Hepatocyte (in vitro differentiated cells): ENCODE measurements at regions not wholly inside any gene's neighbourhood (a gene's known extent, or its start where the extent isn't known, plus 50 kb on each side); places are given as distances from the start of the nearest gene placed in this dataset.

Source experiments
- DNase-seq: peaks from one replicate; pipeline ENCODE4 v3.0.0-alpha.2; 2016; ENCODE audit warnings: low spot score
- H2AFZ ChIP-seq: fragments of 200-600 bp; sonication (generic); 2 replicates; pipeline ENCODE4 v1.6.0; 2016; ENCODE audit warnings: antibody characterized with exemption, mild to moderate bottlenecking
- H3K27ac ChIP-seq: fragments of 200-600 bp; sonication (generic); 2 replicates; pipeline ENCODE4 v1.5.1; 2016; ENCODE audit warnings: mild to moderate bottlenecking
- H3K27me3 ChIP-seq: fragments of 200-600 bp; sonication (generic); 2 replicates; pipeline ENCODE4 v1.6.1; 2016
- H3K36me3 ChIP-seq: fragments of 200-600 bp; sonication (generic); replicated peaks from 2 replicates; pipeline ENCODE4 v1.5.1; 2016; ENCODE audit warnings: low read depth; ENCODE audit not compliant: insufficient read depth
- H3K4me1 ChIP-seq: fragments of 200-600 bp; sonication (generic); 2 replicates; pipeline ENCODE4 v1.5.1; 2016; ENCODE audit warnings: mild to moderate bottlenecking, moderate library complexity; ENCODE audit not compliant: insufficient read depth
- H3K4me2 ChIP-seq: fragments of 200-600 bp; sonication (generic); 2 replicates; pipeline ENCODE4 v1.6.0; 2016
- H3K4me3 ChIP-seq: fragments of 200-600 bp; sonication (generic); 2 replicates; pipeline ENCODE4 v1.5.1; 2016; ENCODE audit warnings: mild to moderate bottlenecking
- H3K79me2 ChIP-seq: fragments of 200-600 bp; sonication (generic); 2 replicates; pipeline ENCODE4 v1.6.0; 2017; ENCODE audit warnings: mild to moderate bottlenecking
- H3K9me2 ChIP-seq: fragments of 200-600 bp; sonication (generic); replicated peaks from 2 replicates; pipeline ENCODE4 v1.6.0; 2017; ENCODE audit warnings: mild to moderate bottlenecking; ENCODE audit not compliant: insufficient read depth
- H3K9me3 ChIP-seq: fragments of 200-600 bp; sonication (generic); 2 replicates; pipeline ENCODE4 v1.5.1; 2016; ENCODE audit warnings: low read depth, mild to moderate bottlenecking
- H4K20me1 ChIP-seq: fragments of 200-600 bp; sonication (generic); 2 replicates; pipeline ENCODE4 v1.6.0; 2016; ENCODE audit warnings: mild to moderate bottlenecking; ENCODE audit not compliant: insufficient read depth, poor library complexity, severe bottlenecking
- EZH2 ChIP-seq: fragments of 200-600 bp; sonication (generic); IDR thresholded peaks from 2 replicates; pipeline ENCODE4 v1.6.1; 2016; ENCODE audit warnings: antibody characterized with exemption, mild to moderate bottlenecking, borderline replicate concordance
- EZH2phosphoT487 ChIP-seq: fragments of 200-600 bp; sonication (generic); IDR thresholded peaks from one replicate; pipeline ENCODE4 v1.6.1; 2018; ENCODE audit warnings: antibody characterized with exemption, mild to moderate bottlenecking, low read depth, moderate library complexity; ENCODE audit not compliant: unreplicated experiment, severe bottlenecking
- whole genome bisulfite sequencing: methylation state at CpG from one replicate; pipeline ENCODE4 v1.1.6; 2016; ENCODE audit warnings: low lambda C conversion rate; ENCODE audit errors: missing lambda C conversion rate; 5-methylcytosine and 5-hydroxymethylcytosine counted together
- TF ChIP-seq, protein P1 (sequence below): fragments of 200-600 bp; sonication (generic); IDR thresholded peaks from 2 replicates; pipeline ENCODE4 v1.5.1; 2016; ENCODE audit warnings: antibody characterized with exemption, mild to moderate bottlenecking; ENCODE audit not compliant: poor library complexity

DNA sequence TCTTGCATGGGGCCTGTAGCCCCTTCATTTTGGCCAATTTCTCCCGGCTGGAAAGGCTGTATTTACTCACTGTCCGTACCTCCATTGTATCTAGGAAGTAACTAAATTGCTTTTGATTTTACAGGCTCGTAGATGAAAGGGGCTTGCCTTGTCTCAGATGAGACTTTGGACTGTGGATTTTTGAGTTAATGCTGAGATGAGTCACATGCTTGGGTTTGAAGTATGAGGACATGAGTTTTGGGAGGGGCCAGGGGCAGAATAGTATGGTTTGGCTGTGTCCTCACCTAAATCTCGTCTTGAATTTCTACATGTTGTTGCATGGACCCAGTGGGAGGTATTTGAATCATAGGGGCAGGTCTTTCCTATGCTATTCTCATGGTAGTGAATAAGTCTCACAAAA is 407.6 kb upstream of the NDST3 start:
- no peak overlapping the region for H3K27ac ChIP-seq
- no peaks in the 10 kb centered on the region for H3K4me1 ChIP-seq
- DNase-seq = no peak
- H3K9me2 ChIP-seq = no peaks in the 10 kb centered on the region
- no peak overlapping the region for H3K4me2 ChIP-seq
- 35% methylated on average over 4 of the region's 4 CpGs for WGBS
- H3K9me3 ChIP-seq = no peaks in the 10 kb centered on the region
- H3K4me3 ChIP-seq = no peak overlapping the region
- no peaks in the 10 kb centered on the region for H3K36me3 ChIP-seq
- no peak for TF ChIP-seq EZH2
- TF ChIP-seq, protein P1, sequence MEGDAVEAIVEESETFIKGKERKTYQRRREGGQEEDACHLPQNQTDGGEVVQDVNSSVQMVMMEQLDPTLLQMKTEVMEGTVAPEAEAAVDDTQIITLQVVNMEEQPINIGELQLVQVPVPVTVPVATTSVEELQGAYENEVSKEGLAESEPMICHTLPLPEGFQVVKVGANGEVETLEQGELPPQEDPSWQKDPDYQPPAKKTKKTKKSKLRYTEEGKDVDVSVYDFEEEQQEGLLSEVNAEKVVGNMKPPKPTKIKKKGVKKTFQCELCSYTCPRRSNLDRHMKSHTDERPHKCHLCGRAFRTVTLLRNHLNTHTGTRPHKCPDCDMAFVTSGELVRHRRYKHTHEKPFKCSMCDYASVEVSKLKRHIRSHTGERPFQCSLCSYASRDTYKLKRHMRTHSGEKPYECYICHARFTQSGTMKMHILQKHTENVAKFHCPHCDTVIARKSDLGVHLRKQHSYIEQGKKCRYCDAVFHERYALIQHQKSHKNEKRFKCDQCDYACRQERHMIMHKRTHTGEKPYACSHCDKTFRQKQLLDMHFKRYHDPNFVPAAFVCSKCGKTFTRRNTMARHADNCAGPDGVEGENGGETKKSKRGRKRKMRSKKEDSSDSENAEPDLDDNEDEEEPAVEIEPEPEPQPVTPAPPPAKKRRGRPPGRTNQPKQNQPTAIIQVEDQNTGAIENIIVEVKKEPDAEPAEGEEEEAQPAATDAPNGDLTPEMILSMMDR = no peak
- no peak for TF ChIP-seq EZH2phosphoT487
- no peak overlapping the region for H2AFZ ChIP-seq
- no peaks in the 10 kb centered on the region for H3K79me2 ChIP-seq
- no peaks in the 10 kb centered on the region for H4K20me1 ChIP-seq
- no peaks in the 10 kb centered on the region for H3K27me3 ChIP-seq

DNA sequence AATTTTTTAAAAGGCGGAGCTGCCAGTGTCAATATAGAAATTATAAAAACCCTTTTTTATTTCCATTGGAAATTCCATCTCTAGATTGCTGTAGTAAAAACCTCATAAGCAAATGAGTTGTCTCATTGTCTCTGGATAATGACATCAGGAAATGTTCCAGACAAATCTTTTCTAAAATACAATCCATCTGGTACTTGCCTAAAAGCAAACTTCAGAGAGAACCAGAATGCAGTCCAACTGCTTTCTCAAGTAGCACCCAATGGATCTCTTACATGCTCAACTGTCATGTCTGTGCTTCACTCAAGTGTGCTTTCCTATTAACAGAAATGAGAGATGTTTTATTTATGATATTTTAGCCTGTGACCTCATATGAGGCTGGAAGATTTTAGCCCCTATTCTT is 399.6 kb upstream of the NDST3 start:
- Histone ChIP-seq H2AFZ (no peak overlapping the region), H3K79me2 (no peaks in the 10 kb centered on the region), H3K9me2 (no peaks in the 10 kb centered on the region), H3K4me1 (no peaks in the 10 kb centered on the region), H3K36me3 (no peaks in the 10 kb centered on the region), H3K4me3 (no peak overlapping the region), H4K20me1 (no peaks in the 10 kb centered on the region), H3K9me3 (no peaks in the 10 kb centered on the region), H3K27ac (no peak overlapping the region), H3K27me3 (no peaks in the 10 kb centered on the region), H3K4me2 (no peak overlapping the region)
- TF ChIP-seq, protein P1 = no peak
- TF ChIP-seq EZH2phosphoT487 = no peak
- DNase-seq = no peak
- 87% methylated on average over 1 of the region's 1 CpG for WGBS

DNA sequence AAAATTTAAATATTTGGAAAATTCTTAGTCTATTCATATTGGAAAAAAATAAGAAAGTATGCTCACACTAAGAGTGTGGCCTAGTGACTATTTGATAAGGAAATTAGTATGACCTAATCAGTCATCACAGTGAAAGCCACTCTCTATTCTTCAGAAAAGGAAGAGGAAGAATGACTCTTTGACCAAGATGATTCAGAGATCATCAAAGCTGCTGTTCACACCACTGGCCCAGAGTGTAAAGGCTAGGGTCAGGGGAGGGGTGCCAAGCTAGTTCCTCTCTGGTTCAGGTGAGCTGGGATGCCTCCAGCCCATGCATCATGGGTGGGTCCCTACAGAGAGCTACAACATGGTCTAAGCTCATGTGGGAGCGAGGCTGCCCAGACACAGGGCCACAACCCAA is 396.9 kb upstream of the NDST3 start:
- no peak for TF ChIP-seq EZH2
- TF ChIP-seq EZH2phosphoT487 = no peak
- TF ChIP-seq, protein P1 = no peak
- H3K36me3 ChIP-seq = no peaks in the 10 kb centered on the region
- H3K4me3 ChIP-seq = no peak overlapping the region
- no peaks in the 10 kb centered on the region for H3K27me3 ChIP-seq
- no peaks in the 10 kb centered on the region for H3K79me2 ChIP-seq
- no peak overlapping the region for H3K27ac ChIP-seq
- H3K9me3 ChIP-seq = no peaks in the 10 kb centered on the region
- no peak overlapping the region for H3K4me2 ChIP-seq
- WGBS = 91% methylated on average over 1 of the region's 1 CpG
- DNase-seq = no peak
- no peaks in the 10 kb centered on the region for H4K20me1 ChIP-seq
- no peaks in the 10 kb centered on the region for H3K4me1 ChIP-seq
- no peak overlapping the region for H2AFZ ChIP-seq
- H3K9me2 ChIP-seq = no peaks in the 10 kb centered on the region

DNA sequence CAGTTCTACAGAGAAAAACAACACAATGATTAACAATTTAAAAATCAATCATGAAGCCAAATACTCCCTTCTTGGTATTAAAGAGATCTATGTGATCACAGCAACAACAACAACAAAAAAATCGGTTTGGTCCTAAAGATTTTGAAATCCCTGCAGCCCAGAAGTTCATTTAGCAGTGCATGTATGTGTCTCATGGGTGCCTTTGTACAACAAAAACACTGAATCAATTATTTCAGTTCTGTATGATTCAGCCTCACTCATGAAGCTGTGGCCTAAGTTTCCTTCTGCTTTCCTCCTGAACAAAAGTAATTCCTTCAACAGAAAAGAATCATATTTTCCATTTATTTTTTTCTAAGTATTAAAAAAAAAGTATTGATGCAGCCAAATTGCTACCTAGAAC is 393.4 kb upstream of the NDST3 start:
- Histone ChIP-seq H2AFZ (no peak overlapping the region), H3K4me1 (no peaks in the 10 kb centered on the region), H3K9me3 (no peaks in the 10 kb centered on the region), H3K9me2 (no peaks in the 10 kb centered on the region), H4K20me1 (no peaks in the 10 kb centered on the region), H3K4me3 (no peak overlapping the region), H3K4me2 (no peak overlapping the region), H3K27me3 (no peaks in the 10 kb centered on the region), H3K79me2 (no peaks in the 10 kb centered on the region), H3K27ac (no peak overlapping the region), H3K36me3 (no peaks in the 10 kb centered on the region)
- WGBS = 76% methylated on average over 1 of the region's 1 CpG
- TF ChIP-seq EZH2phosphoT487 (no peak), EZH2 (no peak)
- TF ChIP-seq, protein P1 = no peak
- no peak for DNase-seq
